Sigmoid colon (tissue), 4 donors: ENCODE measurements at regions not wholly inside any gene's neighbourhood (a gene's known extent, or its start where the extent isn't known, plus 50 kb on each side); places are given as distances from the start of the nearest gene placed in this dataset.

Experiments
- EP300 ChIP-seq, 4 donors: sonication (generic); formaldehyde crosslinking; IDR thresholded peaks; one replicate each; pipeline ENCODE4 v1.6.1; 2017; ENCODE audit warnings: antibody characterized with exemption in 4 of 4
- POLR2A ChIP-seq, 2 donors: fragments of 450-650 bp; IDR thresholded peaks; one replicate each; pipeline ENCODE4 v1.6.1; 2016; ENCODE audit warnings: antibody characterized with exemption in 2 of 2, mild to moderate bottlenecking in 2 of 2, moderate library complexity in 2 of 2
- POLR2AphosphoS5 ChIP-seq, 4 donors: sonication (generic); formaldehyde crosslinking; IDR thresholded peaks; one replicate each; pipeline ENCODE4 v1.6.1; 2017; ENCODE audit warnings: antibody characterized with exemption in 4 of 4
- TF ChIP-seq, protein P1 (sequence below), 4 experiments: fragments of 450-650 bp in 3 of 4; fragments of 200-600 bp in 1 of 4; IDR thresholded peaks; one replicate each; pipeline ENCODE4 v1.5.1; 2016 to 2019; ENCODE audit warnings: antibody characterized with exemption in 4 of 4, mild to moderate bottlenecking in 3 of 4, moderate library complexity in 2 of 4

DNA sequence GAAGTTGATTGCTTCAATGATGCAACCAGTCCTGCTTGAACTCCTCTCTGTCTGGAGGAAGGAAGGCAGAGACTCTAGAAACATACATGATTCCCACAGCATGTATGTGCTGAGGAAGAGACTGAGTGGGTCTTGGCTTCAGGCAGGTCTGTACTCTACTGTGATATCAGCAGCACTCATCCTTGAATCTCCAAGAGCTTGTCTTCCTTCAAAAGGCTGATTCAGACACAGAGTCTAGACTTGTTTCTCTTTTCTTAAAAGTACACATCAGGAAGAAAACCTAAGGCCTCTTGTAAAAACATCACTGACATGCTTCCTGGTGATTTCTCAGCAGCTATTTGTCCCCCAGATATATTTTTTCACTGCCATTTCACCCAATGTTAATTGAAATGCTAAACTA lies 155.7 kb upstream of the HEY2 start:
- TF ChIP-seq, protein P1, sequence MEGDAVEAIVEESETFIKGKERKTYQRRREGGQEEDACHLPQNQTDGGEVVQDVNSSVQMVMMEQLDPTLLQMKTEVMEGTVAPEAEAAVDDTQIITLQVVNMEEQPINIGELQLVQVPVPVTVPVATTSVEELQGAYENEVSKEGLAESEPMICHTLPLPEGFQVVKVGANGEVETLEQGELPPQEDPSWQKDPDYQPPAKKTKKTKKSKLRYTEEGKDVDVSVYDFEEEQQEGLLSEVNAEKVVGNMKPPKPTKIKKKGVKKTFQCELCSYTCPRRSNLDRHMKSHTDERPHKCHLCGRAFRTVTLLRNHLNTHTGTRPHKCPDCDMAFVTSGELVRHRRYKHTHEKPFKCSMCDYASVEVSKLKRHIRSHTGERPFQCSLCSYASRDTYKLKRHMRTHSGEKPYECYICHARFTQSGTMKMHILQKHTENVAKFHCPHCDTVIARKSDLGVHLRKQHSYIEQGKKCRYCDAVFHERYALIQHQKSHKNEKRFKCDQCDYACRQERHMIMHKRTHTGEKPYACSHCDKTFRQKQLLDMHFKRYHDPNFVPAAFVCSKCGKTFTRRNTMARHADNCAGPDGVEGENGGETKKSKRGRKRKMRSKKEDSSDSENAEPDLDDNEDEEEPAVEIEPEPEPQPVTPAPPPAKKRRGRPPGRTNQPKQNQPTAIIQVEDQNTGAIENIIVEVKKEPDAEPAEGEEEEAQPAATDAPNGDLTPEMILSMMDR (IDR thresholded peaks at IDR 0.05) = no peak
- no peak for TF ChIP-seq POLR2AphosphoS5 (IDR thresholded peaks at IDR 0.05)
- TF ChIP-seq POLR2A (IDR thresholded peaks at IDR 0.05) = no peak
- no peak for TF ChIP-seq EP300 (IDR thresholded peaks at IDR 0.05)
